CD4-positive, alpha-beta T cell treated with Interleukin-6 for 4 hours (primary cell): ENCODE measurements at regions not wholly inside any gene's neighbourhood (a gene's known extent, or its start where the extent isn't known, plus 50 kb on each side); places are given as distances from the start of the nearest gene placed in this dataset.
"Not testable (repeated sequence)": the region's sequence is repeated elsewhere in the genome, so short reads cannot be mapped to it uniquely, and the experiment has no call there.

ENCODE experiments used
- DNase-seq: peaks from one replicate; pipeline ENCODE4 v3.0.0-alpha.2; 2020; ENCODE audit warnings: mixed read lengths

DNA sequence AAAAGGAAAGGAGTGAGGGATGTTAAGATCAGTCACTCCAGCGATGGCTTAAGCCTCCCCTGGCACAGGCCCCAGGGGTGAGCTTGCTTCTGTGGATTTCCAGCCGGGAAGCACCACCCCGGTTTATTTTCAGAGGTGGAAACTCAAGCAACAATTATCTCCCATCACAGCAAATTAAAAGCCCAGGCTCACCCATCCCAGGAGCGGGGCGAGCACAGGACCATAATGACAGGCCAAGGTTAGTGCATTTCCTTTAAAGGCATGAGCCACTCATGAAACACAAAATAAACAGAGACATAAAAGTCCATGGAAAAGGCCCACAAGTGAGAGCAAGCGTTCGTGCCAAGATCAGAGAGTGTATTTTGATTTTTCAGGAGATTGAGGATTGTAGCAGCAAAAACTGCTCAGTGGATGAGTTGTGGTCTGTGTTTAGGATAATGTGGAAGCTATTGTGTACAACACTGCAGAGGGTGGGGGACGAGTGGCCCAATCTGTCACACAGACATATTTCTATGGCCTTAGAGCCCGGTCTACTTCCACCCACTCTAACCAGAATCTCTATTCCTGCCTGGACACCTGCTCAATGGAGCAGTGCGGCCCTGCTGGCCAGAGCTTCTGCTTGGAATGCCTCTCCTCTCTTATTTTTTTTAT lies 111.4 kb upstream of the CDC42EP3 start:
- DNase-seq, result no peak

DNA sequence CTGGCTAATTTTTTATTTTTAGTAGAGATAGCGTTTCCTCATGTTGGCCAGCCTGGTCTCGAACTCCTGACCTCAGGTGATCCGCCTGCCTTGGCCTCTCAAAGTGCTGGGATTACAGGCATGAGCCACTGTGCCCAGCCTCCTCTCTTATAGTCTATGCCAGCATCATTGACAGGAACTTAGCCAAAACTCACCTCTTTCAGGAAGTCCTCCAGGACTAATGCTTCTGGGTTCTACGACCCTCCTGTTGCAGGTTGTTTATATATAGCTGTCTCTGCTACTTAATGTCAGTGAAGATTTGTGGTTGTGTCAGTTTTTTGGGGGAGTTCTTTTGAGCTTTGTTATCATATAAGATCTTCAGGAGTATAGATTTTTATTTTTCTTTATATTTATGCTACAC lies 112.1 kb upstream of the CDC42EP3 start:
- DNase-seq, result no peak

GRCh38 chr2:37784071-37784758 lies 112.8 kb upstream of the CDC42EP3 start:
- no peak for DNase-seq

DNA sequence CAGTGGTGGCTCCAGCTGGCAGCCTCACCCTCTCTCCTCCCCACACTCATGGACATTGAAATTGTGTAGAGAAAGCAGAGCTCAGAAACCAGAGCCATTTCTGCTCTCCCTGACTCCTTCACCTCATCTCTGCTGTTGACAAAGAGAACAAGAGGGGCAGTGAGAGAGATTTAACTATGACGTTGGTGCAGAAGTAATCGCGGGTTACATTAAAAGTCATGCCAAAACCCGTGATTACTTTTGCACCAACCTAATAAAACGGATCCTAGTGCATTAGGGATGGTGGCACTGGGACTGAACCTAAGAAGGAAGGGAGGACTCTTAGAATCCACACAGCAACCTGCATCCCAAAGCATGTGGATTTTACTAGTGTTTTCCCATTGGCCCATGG lies 113.3 kb upstream of the CDC42EP3 start:
- DNase-seq, result no peak

DNA sequence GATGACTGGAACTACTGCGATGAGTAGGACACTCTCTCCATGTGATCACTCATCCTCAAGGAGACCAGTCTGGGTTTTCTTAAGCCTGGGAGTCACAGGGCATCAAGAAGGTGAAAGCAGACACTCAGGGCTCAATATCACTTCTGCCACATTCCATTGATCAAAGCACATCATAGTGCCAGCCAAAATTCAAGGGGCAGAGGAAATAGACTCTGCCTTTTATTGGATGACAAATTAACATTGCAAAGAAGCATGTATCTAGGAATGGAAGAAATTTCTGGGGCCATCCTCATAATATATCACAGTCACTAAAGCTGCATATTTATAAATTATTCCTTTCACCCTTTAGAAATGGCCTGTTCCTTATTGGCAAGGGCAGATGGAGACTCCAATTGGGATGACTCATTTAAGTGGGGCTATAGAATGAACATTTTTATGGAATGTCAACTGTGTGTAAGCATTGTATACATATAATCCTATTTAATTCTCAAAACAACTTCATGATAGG lies 114.8 kb upstream of the CDC42EP3 start:
- no peak for DNase-seq

DNA sequence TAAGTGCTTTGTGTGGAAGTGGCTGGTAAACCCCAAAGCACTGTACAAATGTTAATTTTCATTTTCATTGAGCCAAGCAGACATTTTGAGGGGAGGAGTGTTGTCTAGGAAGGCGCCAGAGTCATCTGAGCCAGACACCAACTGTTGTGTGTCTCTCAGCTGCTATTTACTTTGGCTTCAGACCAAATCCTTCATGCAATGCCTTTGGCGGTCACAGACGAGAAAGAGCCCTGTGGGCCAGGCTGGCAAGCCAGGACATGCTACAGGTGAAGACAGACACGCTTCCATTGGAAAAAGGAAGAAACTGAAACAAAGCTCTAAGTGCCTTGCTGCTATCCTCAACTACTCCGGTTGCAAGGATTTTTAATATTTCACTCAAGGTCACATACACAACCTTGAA lies 115.4 kb upstream of the CDC42EP3 start:
- DNase-seq, result no peak

- DNase-seq, result no peak
Measured at GRCh38 chr2:37788602-37789209, 117.3 kb upstream of the CDC42EP3 start.

DNA sequence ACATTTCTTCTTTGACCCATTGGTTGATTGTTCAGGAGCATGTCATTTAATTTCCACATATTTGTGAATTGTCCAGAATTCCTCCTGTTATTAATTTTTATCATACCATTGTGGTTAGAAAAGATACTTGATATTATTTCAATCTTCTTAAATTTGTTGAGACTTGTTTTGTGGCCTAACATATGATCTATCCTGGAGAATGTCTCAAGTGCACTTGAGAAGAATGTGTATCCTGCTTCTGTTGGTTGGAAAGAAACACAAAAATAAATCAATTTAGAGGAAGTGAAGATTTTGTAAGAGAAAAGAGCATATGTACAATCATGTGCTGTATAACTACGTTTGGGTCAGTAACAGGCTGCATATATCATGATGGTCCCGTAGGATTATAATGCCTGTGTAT lies 118.6 kb upstream of the CDC42EP3 start:
- no peak for DNase-seq

- no peak for DNase-seq
Measured at GRCh38 chr2:37790462-37790861, 119.0 kb upstream of the CDC42EP3 start.

DNA sequence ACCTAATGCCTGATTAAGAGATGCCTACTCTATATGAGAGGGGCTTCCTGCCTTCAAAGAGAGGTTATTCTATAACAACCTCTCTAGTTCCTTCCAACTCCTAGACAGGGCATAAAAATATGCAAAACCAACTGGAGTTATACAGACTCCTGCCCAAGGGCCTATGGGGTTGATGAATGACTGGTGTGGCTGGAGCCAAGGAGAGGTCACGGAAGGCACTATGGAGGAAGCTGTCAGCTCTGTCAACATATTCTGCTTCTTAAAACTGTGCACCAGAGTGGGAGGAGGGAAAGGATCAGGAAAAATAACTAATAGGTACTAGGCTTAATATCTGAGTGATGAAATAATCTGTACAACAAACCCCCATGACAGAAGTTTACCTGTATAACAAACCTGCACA lies 120.9 kb upstream of the CDC42EP3 start:
- no peak for DNase-seq

GRCh38 chr2:37793004-37793403 lies 121.6 kb upstream of the CDC42EP3 start:
- DNase-seq, result no peak

DNA sequence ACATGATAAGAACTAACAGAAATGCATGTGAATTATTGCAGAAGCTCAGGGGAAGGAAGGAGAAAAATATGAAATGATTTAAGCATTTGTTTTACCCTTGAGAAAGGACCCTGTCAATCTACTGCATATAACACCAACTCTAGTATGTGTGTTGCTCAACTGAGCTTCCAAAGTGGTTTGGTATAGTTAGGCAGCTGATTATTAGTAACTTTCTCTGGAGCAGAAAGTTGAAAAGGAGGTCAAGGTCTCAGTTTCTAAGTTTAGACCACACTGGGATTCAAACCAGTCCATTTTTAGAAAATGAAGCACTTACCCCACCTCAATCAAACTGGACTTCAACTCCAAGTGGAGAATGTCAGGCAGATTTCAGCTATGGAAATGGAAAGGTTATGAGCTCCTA lies 123.3 kb upstream of the CDC42EP3 start:
- no peak for DNase-seq

GRCh38 chr2:37795456-37795855 lies 124.0 kb upstream of the CDC42EP3 start:
- DNase-seq, result no peak

- no peak for DNase-seq
Measured at GRCh38 chr2:37795938-37796337, 124.5 kb upstream of the CDC42EP3 start.

DNA sequence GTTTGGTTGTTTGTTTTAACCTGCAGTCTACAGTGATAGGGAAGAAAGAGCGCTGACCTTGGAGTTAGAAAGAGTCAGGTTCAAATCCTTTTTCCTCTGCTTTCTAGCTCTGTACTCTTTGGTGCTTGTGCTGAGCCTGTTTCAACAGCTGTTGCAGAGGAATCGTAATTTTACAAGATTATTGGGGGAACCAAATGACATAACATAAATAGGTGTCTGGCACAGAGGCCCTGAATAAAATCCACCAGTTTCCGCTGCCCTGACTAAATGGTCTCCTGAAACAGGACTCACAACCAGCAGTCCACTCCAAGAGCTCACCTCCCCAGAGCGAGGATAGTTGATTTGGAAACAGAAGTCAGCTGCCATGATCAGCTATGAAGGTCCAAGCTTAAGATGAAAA lies 125.0 kb upstream of the CDC42EP3 start:
- DNase-seq, result no peak

DNA sequence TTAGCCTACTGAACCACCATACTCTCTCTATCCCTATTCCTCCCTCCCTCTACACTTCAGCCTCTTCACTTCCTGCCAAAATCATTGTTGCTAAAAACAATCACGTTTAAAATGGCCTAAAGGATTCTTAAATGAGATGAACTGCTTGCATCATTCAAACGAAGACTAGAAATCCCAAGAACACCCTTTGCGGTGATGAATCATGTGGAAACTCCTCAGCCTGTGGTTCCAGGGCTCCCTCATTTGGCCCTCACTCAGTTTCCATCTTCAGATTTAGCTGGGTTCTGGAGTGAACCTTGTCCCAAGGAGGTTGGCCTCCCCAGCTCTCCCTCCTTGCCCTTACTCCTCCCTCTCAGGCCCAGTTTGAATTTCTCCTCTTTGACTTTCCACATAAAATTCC lies 125.6 kb upstream of the CDC42EP3 start:
- no peak for DNase-seq

GRCh38 chr2:37798315-37799005 lies 126.6 kb upstream of the RMDN2 start:
- no peak for DNase-seq

GRCh38 chr2:37800176-37800858 lies 124.8 kb upstream of the RMDN2 start:
- DNase-seq, result no peak

DNA sequence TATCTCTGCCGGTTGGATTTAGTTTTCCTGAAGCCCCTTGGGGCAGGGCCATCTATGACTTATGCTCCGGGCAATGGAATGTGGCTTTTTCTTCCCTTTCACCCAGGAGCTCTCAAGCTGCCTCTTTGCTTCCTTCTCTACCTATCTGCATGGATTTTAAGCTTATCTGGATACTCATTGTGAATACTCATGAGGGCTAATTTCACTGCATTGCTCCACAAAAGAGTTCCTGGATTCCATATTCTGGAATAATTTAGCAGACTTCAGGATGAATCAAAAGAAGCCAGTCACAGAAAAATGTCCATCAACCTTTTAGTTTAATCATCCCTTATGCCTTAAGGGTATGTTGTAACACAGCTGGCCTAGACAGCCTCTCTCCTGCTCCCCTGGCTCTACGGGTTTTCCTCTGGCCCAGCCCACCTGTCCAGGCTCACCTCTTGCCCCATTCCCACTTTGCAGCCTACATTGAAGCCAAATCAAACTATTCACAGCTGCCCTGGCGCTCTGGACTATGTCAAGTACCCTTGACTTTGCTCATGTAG lies 122.8 kb upstream of the RMDN2 start:
- DNase-seq, result no peak

GRCh38 chr2:37802899-37803379 lies 122.1 kb upstream of the RMDN2 start:
- DNase-seq, result no peak

GRCh38 chr2:37806004-37806403 lies 119.1 kb upstream of the RMDN2 start:
- not testable (repeated sequence) for DNase-seq

GRCh38 chr2:37809525-37809924 lies 115.6 kb upstream of the RMDN2 start:
- DNase-seq, result peak; percentile 34
